Skin of body (tissue), 1 donor: ENCODE measurements at regions not wholly inside any gene's neighbourhood (a gene's known extent, or its start where the extent isn't known, plus 50 kb on each side); places are given as distances from the start of the nearest gene placed in this dataset.

Experiments
- DNase-seq: peaks from one replicate; lab custom pipeline; 2025; lab: John Stamatoyannopoulos, UW

DNA sequence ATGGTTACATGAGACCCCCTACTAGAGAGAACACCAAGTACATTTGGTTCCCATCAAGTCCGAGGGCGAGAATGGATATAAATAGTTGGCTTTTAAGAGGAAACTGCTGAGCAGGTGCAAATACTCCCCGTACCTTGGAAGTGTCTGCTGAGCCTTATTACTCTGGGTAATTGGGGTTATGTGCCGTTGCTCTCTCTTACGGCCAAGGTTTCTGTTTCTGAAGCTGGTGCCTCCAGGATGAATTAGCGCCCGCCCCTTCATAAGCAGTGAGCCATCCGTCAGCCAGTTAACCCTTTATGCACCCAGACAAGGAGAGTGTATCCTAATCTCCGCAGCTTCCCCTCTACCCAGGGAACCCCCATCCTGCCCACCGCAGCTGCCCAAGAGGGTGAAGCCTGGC is 90.4 kb upstream of the AJAP1 start:
- no peak for DNase-seq

DNA sequence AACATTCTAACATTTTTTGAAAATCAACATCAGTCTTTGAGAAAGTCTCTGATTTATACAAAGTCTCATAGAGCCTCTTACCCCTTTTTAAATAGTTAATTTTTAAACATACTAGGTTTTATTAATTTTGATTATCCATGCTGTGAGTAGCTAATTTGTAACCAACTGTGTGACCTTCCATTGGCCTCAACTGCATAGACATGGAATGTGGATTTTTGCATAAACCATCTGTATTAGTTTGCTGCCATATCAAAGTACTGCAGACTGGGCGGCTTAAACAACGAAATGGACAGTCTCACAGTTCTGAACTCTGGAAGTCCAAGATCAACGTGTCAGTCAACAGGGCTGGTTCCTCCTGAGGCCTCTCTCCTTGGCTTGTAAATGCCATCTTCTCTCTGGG is 89.2 kb upstream of the AJAP1 start:
- DNase-seq: no peak

DNA sequence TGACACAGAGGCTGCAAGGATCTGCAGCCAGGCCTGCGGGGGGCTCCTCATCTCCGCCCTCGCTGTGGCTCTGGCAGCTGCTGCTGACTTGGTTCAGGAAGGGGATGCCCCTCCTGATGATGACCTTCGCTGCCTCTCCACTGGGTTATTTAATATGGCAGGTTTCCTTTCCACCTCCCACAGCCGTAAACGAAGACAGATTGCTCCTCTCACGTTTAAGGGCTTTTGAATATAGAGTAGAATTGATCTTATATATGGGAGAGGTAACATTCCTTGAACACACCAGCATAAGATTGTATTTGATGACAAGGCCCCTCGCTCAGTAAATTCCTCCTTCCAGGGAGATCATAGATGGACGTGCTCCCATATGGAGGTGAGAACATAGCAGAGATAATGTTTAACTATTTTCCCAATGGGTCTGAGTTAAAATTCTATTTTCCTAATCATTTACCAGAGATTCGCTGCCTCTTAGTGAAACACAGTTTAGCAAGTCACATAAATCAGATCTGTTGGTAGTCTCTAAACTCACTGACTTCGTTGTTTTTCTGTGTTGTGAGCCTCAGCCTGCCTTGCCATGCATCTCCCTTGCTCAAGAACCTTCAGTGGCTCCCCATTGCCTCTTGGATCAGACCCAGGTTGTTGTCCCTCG is 88.5 kb upstream of the AJAP1 start:
- DNase-seq: no peak

DNA sequence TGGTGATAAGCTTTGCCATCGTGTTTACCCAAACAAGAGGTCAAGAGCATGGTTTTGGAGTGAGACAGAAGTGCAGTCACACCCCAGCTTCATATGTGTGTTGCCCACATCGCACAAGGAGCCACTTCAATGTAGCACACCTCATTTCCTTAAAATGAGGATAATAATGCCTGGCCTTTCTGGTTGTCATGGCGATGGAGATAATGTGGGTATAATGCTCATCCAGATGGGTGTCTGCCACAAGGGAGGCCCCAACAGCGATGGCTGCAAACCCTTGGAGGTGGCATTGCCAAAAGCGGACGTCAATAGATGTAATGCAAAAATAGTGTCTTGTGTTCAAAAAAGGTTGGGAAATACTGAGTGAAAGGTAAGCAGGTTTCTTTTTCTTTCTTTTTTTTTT is 83.1 kb upstream of the AJAP1 start:
- no peak for DNase-seq

DNA sequence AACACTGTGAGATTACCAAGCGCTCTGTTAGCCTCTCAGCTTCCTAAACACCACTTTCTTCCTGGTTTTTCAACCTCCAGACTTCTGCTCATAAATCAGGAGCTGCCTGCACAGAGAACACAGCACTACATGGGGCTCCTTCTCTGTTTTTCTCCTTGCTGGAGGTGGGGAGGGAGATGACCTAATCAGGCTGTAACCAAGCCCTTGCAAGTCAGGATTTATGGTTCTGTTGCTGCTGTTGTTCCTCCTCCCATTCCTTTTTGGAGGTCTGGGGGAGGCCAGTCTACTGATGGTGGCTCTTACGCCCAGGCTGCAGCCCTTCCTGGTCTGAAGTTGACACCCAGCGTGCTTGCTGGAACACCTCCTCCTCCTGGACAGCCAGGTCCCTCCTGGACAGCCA is 80.9 kb upstream of the AJAP1 start:
- no peak for DNase-seq

DNA sequence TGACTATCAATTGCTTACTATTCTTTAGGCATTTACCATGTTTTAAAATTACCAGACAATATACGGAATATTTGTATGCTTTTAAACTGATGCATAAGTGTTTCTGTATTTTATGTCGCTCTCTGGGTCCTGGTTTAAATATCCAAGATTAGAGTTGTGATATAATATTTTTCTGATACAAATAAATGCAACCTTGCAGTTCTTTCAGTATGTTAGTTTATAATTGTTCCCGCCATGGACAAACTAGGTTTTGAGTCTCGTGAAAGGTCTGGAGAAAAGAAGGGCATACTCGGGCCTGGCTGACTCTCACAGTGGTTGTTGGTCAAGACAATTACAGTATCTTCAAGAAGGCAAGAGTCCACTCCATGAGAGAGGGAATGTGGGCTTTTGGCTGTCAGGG is 72.6 kb upstream of the AJAP1 start:
- DNase-seq: no peak

DNA sequence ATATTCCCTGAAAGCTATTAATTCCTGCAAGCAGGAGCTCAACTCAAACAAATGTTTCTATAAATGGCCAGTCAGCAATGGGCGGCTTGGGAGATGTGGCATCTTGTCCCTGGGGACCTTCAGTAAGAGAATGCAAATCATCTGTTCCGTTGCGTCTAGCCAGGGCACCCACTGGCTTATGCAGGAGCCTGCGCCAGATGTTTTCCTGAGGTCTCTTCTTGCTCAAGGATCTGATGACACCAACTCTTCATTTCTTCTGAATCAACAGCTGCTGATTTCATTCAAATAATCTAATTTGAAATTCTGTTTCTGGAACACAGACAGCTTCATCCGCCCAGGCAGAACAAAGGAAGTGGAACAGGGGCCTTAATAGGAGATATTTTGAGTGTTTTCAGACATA is 70.0 kb upstream of the AJAP1 start:
- DNase-seq: peak; percentile 18

DNA sequence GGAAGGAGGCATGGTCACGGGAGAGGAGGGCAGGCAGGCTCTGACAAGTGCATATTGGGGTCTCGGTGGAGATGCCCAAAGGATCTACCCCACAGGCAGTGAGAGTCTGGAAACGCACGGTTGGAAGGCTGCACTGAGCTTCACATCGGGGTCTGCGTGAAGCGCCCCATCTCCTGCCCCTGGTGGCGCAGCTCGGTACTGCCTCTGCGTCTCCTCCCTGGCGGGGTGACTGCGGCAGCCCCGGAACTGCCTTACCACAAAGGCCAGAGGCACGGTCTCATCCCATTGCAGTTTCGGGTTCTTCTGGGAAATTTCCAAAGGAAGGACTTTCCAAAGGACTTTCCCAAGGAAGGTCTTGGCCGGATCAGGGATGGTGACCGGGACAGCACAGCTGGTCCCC is 69.2 kb upstream of the AJAP1 start:
- DNase-seq: no peak

DNA sequence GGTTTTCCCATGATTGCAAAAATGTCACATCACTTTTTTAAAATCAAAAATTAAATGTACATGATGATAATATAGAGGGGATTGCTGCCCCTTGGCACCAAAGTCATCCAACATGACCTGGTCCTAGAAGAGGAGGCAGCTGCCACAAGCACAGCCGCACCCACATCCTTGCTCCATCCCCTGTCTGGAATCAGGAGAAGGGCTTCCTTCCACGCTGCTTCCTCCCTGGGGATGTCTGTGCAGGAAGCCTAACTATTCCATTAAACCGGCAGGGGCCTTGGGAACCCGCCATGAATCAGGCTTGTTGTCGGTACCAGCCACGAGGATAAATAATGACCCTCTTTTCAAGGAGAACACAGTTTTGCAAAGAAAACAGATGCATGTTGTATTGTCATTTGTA is 68.7 kb upstream of the AJAP1 start:
- no peak for DNase-seq

DNA sequence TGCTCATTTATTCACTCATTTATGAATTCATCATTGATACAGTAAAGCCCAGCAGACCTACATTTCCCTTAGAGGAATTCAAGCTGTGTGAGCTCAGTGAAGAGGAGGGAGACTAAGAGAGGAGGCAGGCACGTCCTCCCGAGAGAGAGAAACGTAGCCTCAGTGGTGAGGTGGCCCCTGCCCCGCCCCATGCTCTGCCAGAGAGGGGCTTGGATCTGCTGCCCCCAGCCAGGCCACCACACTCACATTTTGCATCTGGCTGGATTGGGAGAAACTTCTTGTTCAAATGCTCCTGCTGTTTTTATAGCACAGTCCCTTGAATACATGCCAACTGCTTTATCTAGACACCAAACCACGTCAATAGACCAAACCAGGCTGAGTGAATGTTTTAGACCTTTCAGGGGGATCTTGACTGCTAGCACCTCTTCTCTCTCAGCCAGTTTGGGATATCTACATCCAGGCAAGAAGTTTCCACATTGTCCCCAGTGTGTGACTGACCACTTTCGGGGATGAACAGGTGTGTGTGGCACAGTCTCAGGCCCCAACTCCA is 67.7 kb upstream of the AJAP1 start:
- no peak for DNase-seq

DNA sequence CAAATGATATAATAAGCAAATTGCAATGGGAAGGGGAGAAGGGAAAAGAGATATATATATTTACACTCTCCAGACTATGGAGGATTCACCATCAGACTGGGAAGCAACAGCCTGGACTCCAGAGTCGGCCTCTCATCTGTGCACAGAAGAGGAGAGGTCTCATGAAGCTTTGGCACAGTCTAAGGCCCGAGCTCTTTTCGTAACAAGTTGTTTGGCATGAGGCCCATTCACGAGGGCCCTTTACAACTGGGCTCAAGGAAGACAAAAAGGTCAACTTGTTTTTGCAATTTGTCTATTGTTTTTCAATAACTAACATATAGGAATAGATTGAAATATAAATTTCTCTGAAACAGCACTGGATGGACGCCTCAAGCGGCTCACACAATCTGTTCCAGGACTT is 66.7 kb upstream of the AJAP1 start:
- DNase-seq: no peak

DNA sequence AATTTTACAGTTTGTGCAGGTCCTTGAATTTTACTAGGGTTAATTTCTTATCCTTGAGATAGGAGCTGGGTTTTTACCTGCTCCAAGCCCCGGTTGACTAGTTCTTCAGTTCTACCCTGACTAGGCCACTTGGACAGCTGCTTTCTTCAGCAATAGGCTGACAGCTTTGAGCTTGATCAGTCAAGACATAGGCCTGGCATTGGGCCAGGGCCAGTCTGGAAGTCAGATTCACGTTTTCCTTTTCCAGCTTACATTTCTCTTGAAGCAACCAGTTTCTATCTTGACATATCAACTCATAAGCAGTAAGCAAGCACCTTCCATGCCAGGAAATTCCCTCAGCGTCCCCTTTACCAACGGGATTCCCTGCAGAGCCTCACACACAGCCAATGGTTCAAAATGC is 63.7 kb upstream of the AJAP1 start:
- DNase-seq: no peak

DNA sequence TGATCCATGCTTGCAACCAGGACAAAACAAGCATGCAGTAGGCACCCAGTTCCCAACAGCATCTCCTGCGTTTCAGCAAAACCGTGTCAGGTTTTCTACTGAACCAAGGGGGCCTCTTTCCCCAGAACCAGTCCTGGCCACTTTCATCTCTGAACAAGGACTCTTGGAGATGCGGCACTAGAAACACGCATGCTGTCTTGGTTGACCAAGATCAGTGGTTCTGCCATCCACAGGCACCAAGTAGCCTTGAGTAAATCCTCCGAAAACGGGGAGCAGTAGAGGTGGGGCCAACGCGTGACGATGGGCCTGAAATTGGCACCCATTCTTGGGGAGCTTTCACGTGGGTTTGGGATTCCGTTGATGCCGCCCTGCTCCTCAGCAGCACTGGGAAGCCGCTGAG is 62.5 kb upstream of the AJAP1 start:
- no peak for DNase-seq

DNA sequence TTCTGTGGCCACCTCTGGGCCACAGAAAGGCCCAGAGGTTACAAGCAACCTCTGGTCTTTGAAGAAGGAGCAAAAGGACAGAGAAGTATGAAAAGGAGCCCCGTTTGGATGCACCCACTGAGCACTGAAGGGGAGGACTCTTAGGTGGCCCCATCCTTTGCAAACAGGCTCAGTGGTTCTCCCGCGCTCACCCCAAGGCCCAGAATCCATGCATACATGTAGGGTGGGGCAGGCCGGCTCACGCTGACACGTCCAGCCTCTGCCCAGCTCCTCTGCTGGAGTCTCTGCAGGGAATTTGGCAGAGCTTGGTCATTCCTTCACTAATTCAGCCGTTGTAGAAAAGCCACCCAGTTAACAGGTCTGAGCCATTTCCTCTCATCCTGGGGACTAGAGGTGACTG is 61.3 kb upstream of the AJAP1 start:
- no peak for DNase-seq

DNA sequence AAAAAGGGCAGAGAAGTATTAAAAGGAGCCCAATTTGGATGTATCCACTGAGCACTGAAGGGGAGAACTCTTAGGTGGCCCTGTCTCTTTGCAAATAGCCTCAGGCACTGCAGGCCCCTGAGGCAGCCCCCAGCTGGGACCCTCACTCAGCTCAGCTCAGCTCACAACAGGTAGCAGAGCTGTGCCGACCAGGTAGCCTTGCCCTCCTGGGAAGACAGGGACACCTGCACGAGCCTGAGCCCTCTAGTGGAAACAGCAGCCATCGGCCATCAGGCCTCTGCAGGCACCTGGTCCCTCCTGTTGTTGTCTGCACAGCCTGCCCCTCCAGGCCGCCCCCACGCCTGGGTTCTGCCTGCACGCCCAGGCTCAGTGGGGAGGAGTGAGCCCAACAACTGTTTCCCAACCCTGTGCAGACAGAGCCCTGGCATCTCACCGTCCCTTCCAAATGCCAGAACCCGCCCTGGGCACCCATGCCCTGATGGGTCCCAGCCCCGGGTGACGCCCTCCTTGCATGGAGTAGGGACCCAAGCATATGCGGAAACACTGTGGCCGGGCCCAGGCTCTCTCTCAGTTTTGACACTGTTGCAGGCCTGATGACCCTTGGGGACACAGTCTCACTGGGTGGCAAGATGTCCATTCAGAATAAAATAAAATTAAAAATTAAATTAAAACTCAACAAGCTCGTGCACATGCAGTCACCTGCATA is 60.0 kb upstream of the AJAP1 start:
- no peak for DNase-seq

DNA sequence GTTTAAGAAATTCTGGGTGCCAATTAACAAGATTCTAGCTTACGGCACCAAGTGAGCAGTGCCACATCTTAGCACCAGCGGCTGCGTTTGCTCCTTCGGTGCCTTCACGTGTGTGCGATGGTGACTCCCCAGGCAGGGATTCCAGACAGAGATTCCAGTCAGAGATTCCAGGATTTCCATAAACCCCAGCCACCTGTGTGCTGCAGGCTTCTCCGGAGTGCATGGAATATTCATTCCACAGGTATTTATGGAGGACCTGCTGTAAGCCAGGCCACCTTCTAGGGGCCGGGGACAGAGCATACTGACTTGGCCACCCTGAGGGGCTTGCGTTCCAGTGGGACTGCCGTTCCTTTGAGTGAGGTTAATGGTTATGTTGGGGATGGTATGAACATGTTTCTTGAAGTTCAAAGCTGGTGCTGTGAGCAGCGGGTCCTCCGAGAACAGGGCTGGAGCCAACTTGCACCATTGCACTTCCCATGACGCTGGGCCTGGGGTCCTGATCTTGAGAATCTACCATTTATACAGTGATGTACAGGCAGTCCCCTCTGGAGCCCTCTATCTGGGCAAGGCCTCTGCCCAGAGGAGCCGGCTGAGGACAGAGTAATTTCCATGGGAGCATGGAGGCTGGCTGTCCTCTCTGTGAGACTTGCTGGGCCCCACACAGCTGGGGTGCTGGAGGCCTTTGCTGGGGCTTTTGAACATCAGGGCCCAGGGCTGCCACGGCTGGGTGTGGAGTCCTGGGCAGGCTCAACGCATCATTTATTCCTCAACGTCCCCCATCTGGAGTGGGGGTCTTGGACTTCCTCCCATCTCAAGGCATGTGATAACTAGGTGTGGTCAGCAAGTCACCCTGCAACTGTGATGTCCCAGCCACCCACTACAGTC is 58.8 kb upstream of the AJAP1 start:
- DNase-seq: no peak

DNA sequence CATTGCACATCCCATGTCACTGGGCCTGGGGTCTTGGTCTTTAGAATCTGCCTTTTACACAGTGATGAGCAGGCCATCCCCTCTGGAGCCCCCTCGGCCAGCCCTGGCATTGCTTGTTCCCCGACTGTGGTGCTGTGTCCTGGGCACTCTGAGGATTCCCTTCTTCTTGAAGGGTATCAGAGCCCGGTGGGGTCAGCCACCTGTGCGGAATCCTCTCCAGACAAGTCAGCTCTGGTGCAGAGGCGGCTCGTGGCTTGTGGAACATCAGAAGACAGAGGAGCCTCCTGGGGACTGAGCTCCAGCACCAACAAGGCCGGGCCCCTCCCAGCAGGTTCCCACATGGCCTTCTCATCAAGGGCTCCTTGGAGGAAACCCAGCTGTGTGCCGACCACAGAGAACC is 57.9 kb upstream of the AJAP1 start:
- no peak for DNase-seq

DNA sequence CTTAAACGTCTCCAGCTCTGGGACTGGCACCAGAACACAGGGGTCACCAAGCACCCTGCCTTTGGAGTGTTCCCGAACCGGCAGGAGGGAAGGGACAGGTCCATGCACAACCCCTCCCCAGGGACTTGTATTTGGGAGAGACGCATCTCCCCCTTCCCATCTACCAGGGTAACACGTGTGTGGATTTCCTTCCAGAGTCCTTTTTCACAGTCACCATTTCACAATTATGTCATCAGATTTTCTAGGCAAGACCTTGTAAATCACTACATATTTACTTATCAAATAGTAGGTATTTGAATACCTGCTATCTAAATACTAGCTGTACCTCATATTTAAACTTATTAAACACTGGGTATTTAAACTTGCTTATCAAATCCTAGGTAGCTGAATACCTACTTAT is 57.4 kb upstream of the AJAP1 start:
- DNase-seq: no peak

DNA sequence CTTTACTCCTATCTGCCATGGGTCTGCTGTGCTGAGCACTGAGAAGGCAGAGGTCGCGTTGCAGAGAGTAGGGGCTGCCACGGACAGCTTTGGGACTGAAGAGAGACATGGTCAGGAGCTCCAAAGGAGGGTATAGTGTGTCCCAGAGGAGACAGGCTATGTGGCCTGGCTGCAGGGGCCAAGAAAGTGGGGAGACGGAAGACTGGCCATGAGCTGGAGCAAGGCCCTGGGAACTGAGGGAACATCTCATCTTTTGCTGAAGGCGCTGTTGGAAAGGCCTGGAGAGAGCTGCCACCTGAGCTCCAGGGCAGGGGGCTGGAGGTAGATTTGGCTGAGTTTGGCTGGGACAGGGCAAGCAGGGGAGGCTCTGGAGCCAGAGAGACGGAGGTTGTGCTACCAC is 55.8 kb upstream of the AJAP1 start:
- DNase-seq: no peak

DNA sequence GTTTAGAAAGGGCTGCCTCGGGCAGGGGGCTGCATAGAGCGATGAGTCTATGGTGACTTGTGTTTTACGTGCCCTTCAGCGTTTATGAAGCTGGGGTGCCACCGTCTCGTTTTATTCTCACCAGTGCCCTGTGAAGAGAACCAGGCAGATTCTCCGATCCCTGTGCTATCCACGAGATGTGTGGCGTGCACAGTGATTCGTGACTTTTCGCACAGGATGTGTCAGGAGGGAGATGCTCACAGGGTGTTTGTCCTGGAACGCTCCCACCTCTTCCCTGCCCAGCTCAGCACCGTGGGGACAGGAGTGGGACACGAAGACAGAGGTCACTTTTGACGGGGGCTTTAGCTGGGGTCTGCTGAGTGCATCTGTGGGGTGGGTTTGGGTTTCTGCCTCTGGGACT is 54.9 kb upstream of the AJAP1 start:
- no peak for DNase-seq

DNA sequence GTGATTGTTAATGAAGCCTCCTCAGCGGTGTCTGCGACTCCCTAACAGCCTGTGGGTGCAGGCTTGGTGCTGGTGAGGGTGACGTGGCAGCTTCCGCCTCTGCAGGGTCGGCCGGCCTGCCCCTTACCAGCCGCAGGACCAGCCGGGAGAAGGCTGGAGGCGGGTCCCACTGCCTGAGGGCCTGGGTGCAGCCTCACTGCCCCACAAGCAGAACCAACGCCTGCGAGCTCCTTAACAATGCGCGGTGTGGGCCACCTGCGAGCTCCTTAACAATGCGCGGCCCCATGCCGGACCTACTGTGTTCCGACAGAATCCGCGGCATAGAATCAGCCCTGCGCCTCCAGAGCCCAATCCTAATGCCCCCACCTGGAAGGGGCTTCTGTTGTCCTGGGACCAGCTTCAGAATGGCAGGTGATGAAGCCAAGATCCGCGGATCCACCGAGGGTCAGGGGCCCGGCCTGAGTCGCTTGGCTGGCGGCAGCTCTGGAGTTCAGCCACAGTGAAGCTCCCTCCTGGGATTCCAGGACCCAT is 54.4 kb upstream of the AJAP1 start:
- DNase-seq: no peak
